HEK293 (cell line): ENCODE measurements at regions not wholly inside any gene's neighbourhood (a gene's known extent, or its start where the extent isn't known, plus 50 kb on each side); places are given as distances from the start of the nearest gene placed in this dataset.

Experiments used
- CTCF ChIA-PET: fragments of 350-600 bp; formaldehyde crosslinking; extraction: SDS; loops from one replicate; lab custom pipeline; 2021; ENCODE audit warnings: antibody characterized with exemption; lab: Yijun Ruan, JAX
- POLR2A ChIA-PET: fragments of 300-600 bp; formaldehyde crosslinking; extraction: SDS; loops from one replicate; lab custom pipeline; 2020; ENCODE audit warnings: antibody characterized with exemption, inconsistent platforms; lab: Yijun Ruan, JAX
- H3K27ac ChIP-seq: fragments of 200-500 bp; sonication (Bioruptor generic); 2 replicates; pipeline ENCODE4 v1.5.1; 2014; ENCODE audit warnings: low read depth, low read length, control low read depth, inconsistent platforms; ENCODE audit errors: extremely low read depth
- H3K36me3 ChIP-seq, 2 experiments: fragments of 200-500 bp in 1 of 2; sonication (Bioruptor generic) in 1 of 2; 1 replicate in 1 of 2; 2 replicates in 1 of 2; pipeline ENCODE4 v1.5.1; 2014 to 2017; ENCODE audit warnings: inconsistent platforms in 2 of 2, low read length in 2 of 2; ENCODE audit not compliant: control insufficient read depth in 2 of 2, insufficient read depth in 1 of 2
- H3K4me1 ChIP-seq: fragments of 200-500 bp; sonication (Bioruptor generic); 2 replicates; pipeline ENCODE4 v1.5.1; 2014; ENCODE audit warnings: mild to moderate bottlenecking, low read length, inconsistent platforms; ENCODE audit not compliant: control insufficient read depth, insufficient read depth
- H3K4me3 ChIP-seq: 2 replicates; pipeline ENCODE4 v1.5.1; 2011; ENCODE audit warnings: low read depth, mild to moderate bottlenecking, control low read depth, low read length, moderate library complexity
- H3K9me3 ChIP-seq: fragments of 200-500 bp; sonication (Bioruptor generic); 2 replicates; pipeline ENCODE4 v1.5.1; 2014; ENCODE audit warnings: low read depth, low read length, inconsistent platforms; ENCODE audit not compliant: control insufficient read depth, insufficient read depth
- CTCF ChIP-seq: fragments of 450-650 bp; formaldehyde crosslinking; IDR thresholded peaks from 2 replicates; pipeline ENCODE4 v1.5.1; 2016; ENCODE audit warnings: missing biosample characterization, missing genetic modification characterization
- GLIS1 ChIP-seq: fragments of 450-650 bp; formaldehyde crosslinking; IDR thresholded peaks from 2 replicates; pipeline ENCODE4 v1.5.1; 2016; ENCODE audit warnings: missing biosample characterization, missing genetic modification characterization
- HOXA7 ChIP-seq: sonication (generic); formaldehyde crosslinking; IDR thresholded peaks from 2 replicates; pipeline ENCODE4 v1.8.1; 2022; ENCODE audit warnings: missing genetic modification reagents, borderline replicate concordance
- KLF16 ChIP-seq: fragments of 450-650 bp; formaldehyde crosslinking; IDR thresholded peaks from 2 replicates; pipeline ENCODE4 v1.5.1; 2017; ENCODE audit warnings: missing biosample characterization, missing genetic modification characterization
- MEIS1 ChIP-seq: sonication (generic); formaldehyde crosslinking; IDR thresholded peaks from 2 replicates; pipeline ENCODE4 v1.8.1; 2022; ENCODE audit warnings: missing genetic modification reagents, mild to moderate bottlenecking, borderline replicate concordance
- REPIN1 ChIP-seq: fragments of 450-650 bp; formaldehyde crosslinking; IDR thresholded peaks from 2 replicates; pipeline ENCODE4 v1.5.1; 2017; ENCODE audit warnings: missing biosample characterization, missing genetic modification characterization, low read depth
- SALL2 ChIP-seq: fragments of 450-650 bp; formaldehyde crosslinking; IDR thresholded peaks from 2 replicates; pipeline ENCODE4 v1.5.0; 2017; ENCODE audit warnings: missing biosample characterization, mild to moderate bottlenecking, missing genetic modification characterization, borderline replicate concordance
- TSHZ1 ChIP-seq: fragments of 450-650 bp; formaldehyde crosslinking; IDR thresholded peaks from 2 replicates; pipeline ENCODE4 v1.5.1; 2016; ENCODE audit warnings: missing biosample characterization, missing genetic modification characterization, borderline replicate concordance
- ZNF10 ChIP-seq: fragments of 450-650 bp; formaldehyde crosslinking; IDR thresholded peaks from 2 replicates; pipeline ENCODE4 v1.5.1; 2017; ENCODE audit warnings: missing biosample characterization, missing genetic modification characterization
- ZNF184 ChIP-seq: fragments of 450-650 bp; IDR thresholded peaks from 2 replicates; pipeline ENCODE4 v1.5.1; 2018; ENCODE audit warnings: missing biosample characterization, mild to moderate bottlenecking, missing genetic modification characterization
- ZNF24 ChIP-seq: fragments of 450-650 bp; formaldehyde crosslinking; IDR thresholded peaks from 2 replicates; pipeline ENCODE4 v1.5.1; 2016; ENCODE audit warnings: missing biosample characterization, missing genetic modification characterization
- ZNF341 ChIP-seq: fragments of 450-650 bp; formaldehyde crosslinking; IDR thresholded peaks from 2 replicates; pipeline ENCODE4; 2016; ENCODE audit warnings: low read depth, missing biosample characterization, missing genetic modification characterization
- ZNF362 ChIP-seq: fragments of 450-650 bp; formaldehyde crosslinking; IDR thresholded peaks from 2 replicates; pipeline ENCODE4 v1.5.1; 2016; ENCODE audit warnings: missing biosample characterization, missing genetic modification characterization
- ZNF514 ChIP-seq: fragments of 450-650 bp; formaldehyde crosslinking; IDR thresholded peaks from 2 replicates; pipeline ENCODE4 v1.5.1; 2016; ENCODE audit warnings: missing biosample characterization, missing genetic modification characterization
- ZNF518A ChIP-seq: fragments of 450-650 bp; formaldehyde crosslinking; conservative IDR thresholded peaks from 2 replicates; pipeline ENCODE4 v1.5.1; 2016; ENCODE audit warnings: low read depth, missing biosample characterization, missing genetic modification characterization
- ZNF558 ChIP-seq: fragments of 450-650 bp; formaldehyde crosslinking; IDR thresholded peaks from 2 replicates; pipeline ENCODE4 v1.5.1; 2016; ENCODE audit warnings: missing biosample characterization, missing genetic modification characterization
- ZNF561 ChIP-seq: fragments of 450-650 bp; IDR thresholded peaks from 2 replicates; pipeline ENCODE4 v1.5.1; 2018; ENCODE audit warnings: missing biosample characterization, missing genetic modification characterization, borderline replicate concordance
- ZNF645 ChIP-seq: fragments of 450-650 bp; formaldehyde crosslinking; IDR thresholded peaks from 2 replicates; pipeline ENCODE4; 2016; ENCODE audit warnings: missing biosample characterization, missing genetic modification characterization
- ZNF707 ChIP-seq: fragments of 450-650 bp; formaldehyde crosslinking; IDR thresholded peaks from 2 replicates; pipeline ENCODE4 v1.5.1; 2016; ENCODE audit warnings: missing biosample characterization, missing genetic modification characterization
- ZSCAN16 ChIP-seq: fragments of 450-650 bp; formaldehyde crosslinking; IDR thresholded peaks from 2 replicates; pipeline ENCODE4 v1.5.1; 2016; ENCODE audit warnings: missing biosample characterization, missing genetic modification characterization

- Histone ChIP-seq H3K27ac (no peak overlapping the region), H3K4me3 (no peak overlapping the region), H3K9me3 (peaks cover 2% of the 10 kb centered on the region; the same call in 1 of the 2 replicates), H3K36me3 (no peaks in the 10 kb centered on the region), H3K4me1 (no peaks in the 10 kb centered on the region)
- ChIA-PET CTCF (interaction anchor here (0.6 to 1.2 kb wide), 2 partner anchors 483 to 485 kb away, joined by 3 to 4 read pairs; no protein-coding TSS in a partner anchor), POLR2A (no interaction called here)
- TF ChIP-seq REPIN1 (tag by site-specific recombination) = no peak
- TF ChIP-seq ZNF518A (tag by site-specific recombination) = no peak
- TF ChIP-seq SALL2 = no peak
- TF ChIP-seq ZNF24 (tag by site-specific recombination) = no peak
- no peak for TF ChIP-seq ZNF341 (tag by site-specific recombination)
- no peak for TF ChIP-seq CTCF (tag by site-specific recombination)
- TF ChIP-seq ZNF645 = no peak
These were observed 350.7 kb upstream of the SPHKAP start for GRCh38 chr2:228532233-228532632.

GRCh38 chr2:228527197-228527881, 345.9 kb upstream of the SPHKAP start:
- no peak for TF ChIP-seq ZNF10 (tag by site-specific recombination)
- no peak for TF ChIP-seq ZNF558 (tag by site-specific recombination)
- no peak for TF ChIP-seq ZNF707
- TF ChIP-seq ZNF362 (tag by site-specific recombination) = no peak
- no peak for TF ChIP-seq ZNF514 (tag by site-specific recombination)
- no peak for TF ChIP-seq TSHZ1 (tag by site-specific recombination)
- no peak for TF ChIP-seq ZNF561 (tag by site-specific recombination)
- TF ChIP-seq GLIS1 (tag by site-specific recombination) = no peak
- TF ChIP-seq MEIS1 (CRISPR knock-in tag) = no peak
- no peak for TF ChIP-seq HOXA7 (CRISPR knock-in tag)
- no peak for TF ChIP-seq KLF16
- no peak for TF ChIP-seq ZNF184
- TF ChIP-seq ZSCAN16 (tag by site-specific recombination) = no peak
- H3K4me3 ChIP-seq = no peak overlapping the region
- CTCF ChIA-PET = no interaction called here
- POLR2A ChIA-PET = no interaction called here
- H3K27ac ChIP-seq = no peak overlapping the region
- no peaks in the 10 kb centered on the region for H3K9me3 ChIP-seq
- no peaks in the 10 kb centered on the region for H3K4me1 ChIP-seq
- no peaks in the 10 kb centered on the region for H3K36me3 ChIP-seq
